HFF-Myc (cell line): ENCODE measurements at regions not wholly inside any gene's neighbourhood (a gene's known extent, or its start where the extent isn't known, plus 50 kb on each side); places are given as distances from the start of the nearest gene placed in this dataset.
A peak's percentile ranks its signal among the peaks of the same experiment; 100 is the strongest.

Experiments
- DNase-seq: peaks from one replicate; pipeline ENCODE4 v3.0.0-alpha.2; 2011; ENCODE audit warnings: low read depth; ENCODE audit errors: extremely low read depth
- H3K4me3 ChIP-seq: replicated peaks from 2 replicates; pipeline ENCODE4 v1.5.1; 2011; ENCODE audit warnings: low read depth, mild to moderate bottlenecking, control low read depth, low read length
- CTCF ChIP-seq: IDR thresholded peaks from 2 replicates; pipeline ENCODE4 v1.5.1; 2012; ENCODE audit warnings: mild to moderate bottlenecking, low read depth, low read length, control low read depth; ENCODE audit errors: missing control alignments

GRCh38 chr18:11553098-11553940 lies 56.1 kb upstream of the SLC35G4 start:
- peak; percentile 94 for TF ChIP-seq CTCF
- H3K4me3 ChIP-seq: no peak overlapping the region
- peak; percentile 38 for DNase-seq

- no peak overlapping the region for H3K4me3 ChIP-seq
- TF ChIP-seq CTCF: no peak
- no peak for DNase-seq
Observed at GRCh38 chr18:11548916-11549551, 60.4 kb upstream of the SLC35G4 start.

- no peak overlapping the region for H3K4me3 ChIP-seq
- DNase-seq: no peak
- TF ChIP-seq CTCF: no peak
Observed at GRCh38 chr18:11548396-11548795, 61.0 kb upstream of the SLC35G4 start.

GRCh38 chr18:11544060-11544633 lies 65.2 kb upstream of the SLC35G4 start:
- H3K4me3 ChIP-seq: no peak overlapping the region
- no peak for TF ChIP-seq CTCF
- DNase-seq: no peak

GRCh38 chr18:11541179-11541578 lies 68.2 kb upstream of the SLC35G4 start:
- H3K4me3 ChIP-seq: no peak overlapping the region
- no peak for TF ChIP-seq CTCF
- no peak for DNase-seq

- no peak overlapping the region for H3K4me3 ChIP-seq
- TF ChIP-seq CTCF: no peak
- no peak for DNase-seq
Observed at GRCh38 chr18:11533942-11534496, 75.4 kb upstream of the SLC35G4 start.
